ENCODE measurements at regions not wholly inside any gene's neighbourhood (a gene's known extent, or its start where the extent isn't known, plus 50 kb on each side); places are given as distances from the start of the nearest gene placed in this dataset.
"Not testable (repeated sequence)": the region's sequence is repeated elsewhere in the genome, so short reads cannot be mapped to it uniquely, and the experiment has no call there.

DNA sequence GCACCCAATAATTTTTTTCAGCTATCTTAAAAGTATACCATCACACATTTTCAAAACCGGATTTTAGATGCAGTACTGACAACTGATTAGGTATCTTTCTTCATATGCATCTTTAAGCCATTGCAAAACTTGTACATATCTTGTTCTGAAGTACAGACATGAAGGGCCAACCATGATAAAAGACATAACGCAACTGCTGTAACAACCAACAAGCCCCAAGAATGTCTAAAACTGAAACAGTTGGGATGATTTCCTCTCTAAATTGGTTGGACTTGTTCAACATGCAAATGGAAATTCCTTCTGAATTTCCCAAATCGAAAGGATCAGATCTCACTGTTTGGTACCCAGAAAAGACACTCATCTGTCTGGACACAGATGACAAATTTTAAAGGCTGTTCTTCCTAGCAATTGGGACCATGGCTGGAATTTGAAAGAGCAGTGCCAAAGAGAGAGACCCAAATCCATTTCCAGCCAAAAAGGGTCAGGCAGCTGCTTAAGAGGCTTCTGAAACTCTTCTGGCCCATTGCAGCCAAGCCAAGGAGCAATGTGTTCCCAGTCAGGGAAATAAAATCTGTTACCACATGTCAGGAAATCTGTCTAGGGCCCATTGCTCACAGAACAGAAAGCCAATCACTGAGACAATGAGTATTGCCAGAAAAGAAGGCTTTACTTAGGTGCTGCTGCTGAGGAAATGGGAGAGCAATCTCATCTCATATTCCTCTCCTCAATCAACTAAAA is 1122.4 kb upstream of the USP15 start:
- ATAC-seq, result no peak
- DNase-seq (ENCODE audit: low spot score), result no peak

GRCh38 chr12:61138415-61138759 is 1121.8 kb upstream of the USP15 start:
- DNase-seq (ENCODE audit: low spot score) (no peak), ATAC-seq (no peak)

DNA sequence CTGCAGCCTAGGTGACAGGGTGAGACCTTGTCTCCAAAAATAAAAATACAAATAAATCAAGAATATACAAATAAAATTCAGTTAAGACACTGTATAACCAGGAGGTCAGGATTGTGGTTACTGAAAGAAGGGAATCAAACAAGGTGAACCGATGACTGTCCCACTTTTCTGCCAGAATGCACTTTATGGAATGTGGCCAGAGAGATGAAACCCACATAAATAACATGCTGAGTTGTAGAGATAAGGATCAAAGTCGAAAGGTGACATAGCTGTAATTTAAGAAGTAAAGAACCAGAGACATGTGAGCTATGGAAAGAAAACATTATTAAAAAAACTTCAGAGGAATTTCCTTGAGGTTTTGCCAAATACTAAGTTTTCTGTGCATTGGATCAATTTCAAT is 1098.2 kb upstream of the USP15 start:
- ATAC-seq (no peak), DNase-seq (ENCODE audit: low spot score) (no peak)

DNA sequence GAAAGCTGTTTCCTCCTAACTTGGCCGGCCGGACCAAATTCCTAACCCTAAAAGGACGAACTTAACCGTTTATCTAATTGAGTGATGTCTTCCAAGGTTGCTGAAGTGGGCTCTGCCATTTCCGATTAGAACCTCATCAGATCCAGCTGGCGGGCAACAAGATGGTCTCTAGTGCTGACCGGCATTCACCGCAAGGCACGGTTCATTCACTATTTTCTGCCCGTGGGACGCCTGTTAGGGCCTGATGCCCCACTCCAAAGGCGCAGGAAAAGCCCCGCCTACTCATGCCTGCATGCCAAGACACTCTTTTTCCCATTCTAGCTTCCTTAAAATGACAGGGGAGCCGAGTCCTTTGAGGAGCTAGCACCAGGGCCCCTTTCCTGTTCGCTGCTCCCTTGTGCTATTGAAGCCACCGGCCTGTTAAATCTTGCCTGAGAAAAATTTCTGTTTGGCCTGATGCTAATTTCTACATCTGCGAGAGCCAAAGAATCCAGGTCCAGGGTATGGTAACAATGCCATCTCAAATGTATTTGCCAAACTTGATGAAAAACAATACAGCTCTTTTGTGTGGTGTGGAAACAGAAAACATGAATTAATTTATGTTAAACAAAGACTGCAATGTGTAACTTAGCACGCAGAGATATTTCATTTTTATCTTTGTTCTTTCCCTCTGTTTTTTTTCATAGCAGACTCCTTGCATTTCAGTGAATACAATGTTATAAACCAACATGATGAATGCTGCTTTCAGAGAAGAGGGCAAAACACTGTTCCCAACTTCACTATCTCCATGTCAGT is 1071.2 kb upstream of the USP15 start:
- no peak for DNase-seq (ENCODE audit: low spot score)
- no peak for ATAC-seq

DNA sequence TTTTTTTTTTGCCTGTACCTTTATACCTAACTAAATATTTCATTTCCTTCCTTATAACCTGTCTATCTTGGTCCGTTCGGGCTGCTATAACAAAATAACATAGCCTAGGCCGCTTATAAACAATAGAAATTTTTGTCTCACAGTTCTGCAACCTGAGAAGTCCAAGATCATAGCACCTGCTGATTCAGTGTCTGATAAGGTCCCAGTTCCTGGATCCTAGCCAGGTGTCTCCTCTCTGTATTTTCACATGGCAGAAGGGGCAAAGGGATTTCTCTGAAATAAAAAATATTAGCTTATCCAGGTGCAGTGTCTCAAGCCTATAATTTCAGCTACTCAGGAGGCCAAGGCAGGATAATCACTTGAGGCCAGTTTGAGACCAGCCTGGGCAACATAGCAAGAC is 1046.6 kb upstream of the USP15 start:
- no peak for ATAC-seq
- DNase-seq (ENCODE audit: low spot score), result no peak

GRCh38 chr12:61220337-61220736 is 1039.9 kb upstream of the USP15 start:
- DNase-seq (ENCODE audit: low spot score), result no peak
- no peak for ATAC-seq

- ATAC-seq (no peak), DNase-seq (ENCODE audit: low spot score) (no peak)
Observed at GRCh38 chr12:61232040-61232439, 1028.2 kb upstream of the USP15 start.

DNA sequence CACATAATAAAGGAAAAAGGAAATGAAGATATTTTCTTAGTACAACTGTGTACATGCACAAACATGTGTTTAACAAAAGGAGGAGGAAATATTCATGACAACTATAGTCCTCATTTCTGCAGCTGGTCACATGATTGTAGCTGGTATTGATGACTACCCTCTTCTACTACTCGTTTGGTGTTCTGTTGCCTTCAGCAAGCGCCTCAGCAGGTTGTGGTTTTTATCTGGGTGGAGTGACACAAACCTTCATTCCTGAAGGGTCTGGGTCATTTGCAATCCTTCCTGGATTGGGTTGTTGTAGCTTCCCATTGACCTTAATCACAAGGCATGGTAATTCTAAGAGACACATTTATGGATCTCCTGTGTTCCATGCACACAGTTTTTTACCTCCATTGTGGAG is 1009.9 kb upstream of the USP15 start:
- ATAC-seq (no peak), DNase-seq (ENCODE audit: low spot score) (no peak)

DNA sequence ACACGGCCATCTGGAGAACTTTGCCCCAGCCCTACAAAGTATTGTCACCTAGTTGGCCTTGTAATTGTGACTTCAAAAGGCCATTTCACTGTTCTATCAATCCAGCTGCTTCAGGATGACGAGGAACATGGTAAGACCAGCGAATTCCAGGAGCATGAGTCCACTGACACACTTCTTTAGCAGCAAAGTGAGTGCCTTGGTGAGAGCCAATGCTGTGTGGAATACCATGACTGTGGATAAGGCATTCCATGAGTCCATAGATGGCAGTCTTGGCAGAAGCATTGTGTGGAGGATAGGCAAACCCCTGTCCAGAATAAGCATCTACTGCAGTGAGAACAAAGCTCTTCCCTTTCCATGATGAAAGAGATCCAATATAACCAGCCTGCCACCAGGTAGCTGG is 1009.1 kb upstream of the USP15 start:
- ATAC-seq, result no peak
- no peak for DNase-seq (ENCODE audit: low spot score)

GRCh38 chr12:61254225-61254624 is 1006.0 kb upstream of the USP15 start:
- DNase-seq (ENCODE audit: low spot score) (no peak), ATAC-seq (no peak)

- not testable (repeated sequence) for ATAC-seq; DNase-seq (ENCODE audit: low spot score)
Observed at GRCh38 chr12:61264294-61264693, 995.9 kb upstream of the USP15 start.

DNA sequence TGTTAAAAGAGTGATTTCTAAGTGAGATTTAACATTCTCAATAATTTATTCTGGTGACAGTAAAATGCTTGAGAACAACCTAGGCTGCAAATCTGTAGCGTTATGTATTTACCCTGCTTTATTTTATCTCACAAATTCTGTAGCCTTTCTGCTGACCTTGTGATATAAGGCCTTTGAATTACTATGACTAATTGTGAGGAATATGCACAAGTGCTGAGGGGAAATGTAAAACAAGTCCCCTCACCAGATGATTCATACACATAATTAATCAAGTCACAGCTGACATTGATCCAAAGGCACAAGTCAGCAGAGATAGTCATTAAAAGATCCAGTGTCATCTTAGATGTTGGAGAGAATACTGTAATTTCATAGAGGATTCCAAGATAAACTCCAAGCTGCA is 992.7 kb upstream of the USP15 start:
- DNase-seq (ENCODE audit: low spot score), result no peak
- ATAC-seq, result no peak

GRCh38 chr12:61272441-61272840 is 987.8 kb upstream of the USP15 start:
- no peak for ATAC-seq
- no peak for DNase-seq (ENCODE audit: low spot score)

DNA sequence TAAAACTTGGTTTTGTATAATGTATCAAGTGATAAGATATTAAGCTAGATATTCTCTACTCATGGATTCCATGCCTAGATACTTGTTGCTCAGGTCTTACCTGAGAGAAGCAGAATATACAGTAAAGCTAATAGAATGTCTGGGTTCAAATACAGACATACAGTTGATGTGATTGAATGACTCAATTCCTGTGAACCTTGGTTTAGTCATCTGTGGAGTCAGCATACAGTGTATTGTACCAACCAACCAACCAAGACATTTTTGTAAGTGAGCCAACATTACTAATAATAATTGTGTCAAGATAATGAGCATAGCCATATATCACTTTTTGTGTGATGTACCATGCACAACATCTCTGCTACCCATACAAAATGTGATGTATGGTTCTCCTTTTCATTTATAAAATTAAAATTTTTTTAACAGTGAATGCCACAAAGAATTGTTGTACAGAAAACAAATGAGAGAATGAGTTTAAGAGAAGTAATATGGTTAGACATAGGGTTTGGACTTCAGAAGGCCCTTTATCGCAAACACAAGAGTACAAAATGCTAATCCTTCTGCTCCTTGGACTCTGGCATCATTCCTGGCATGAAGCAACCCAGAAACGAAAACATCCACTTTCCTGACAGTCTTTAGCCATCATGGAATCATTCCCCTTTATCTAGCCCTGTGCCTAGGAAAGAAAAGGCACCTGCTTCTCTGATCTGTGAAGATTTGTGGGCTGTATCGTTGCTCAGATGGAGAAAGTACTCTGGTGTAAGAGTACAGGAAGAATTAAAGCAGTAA is 977.2 kb upstream of the USP15 start:
- peak; percentile 85 for DNase-seq (ENCODE audit: low spot score)
- ATAC-seq, result peak; percentile 99

GRCh38 chr12:61290473-61290872 is 969.7 kb upstream of the USP15 start:
- DNase-seq (ENCODE audit: low spot score) (no peak), ATAC-seq (no peak)

GRCh38 chr12:61291647-61292046 is 968.6 kb upstream of the USP15 start:
- DNase-seq (ENCODE audit: low spot score) (no peak), ATAC-seq (no peak)

GRCh38 chr12:61294011-61294410 is 966.2 kb upstream of the USP15 start:
- ATAC-seq; DNase-seq (ENCODE audit: low spot score): not testable (repeated sequence)

- DNase-seq (ENCODE audit: low spot score) (no peak), ATAC-seq (peak; percentile 80)
Observed at GRCh38 chr12:61301817-61302216, 958.4 kb upstream of the USP15 start.

DNA sequence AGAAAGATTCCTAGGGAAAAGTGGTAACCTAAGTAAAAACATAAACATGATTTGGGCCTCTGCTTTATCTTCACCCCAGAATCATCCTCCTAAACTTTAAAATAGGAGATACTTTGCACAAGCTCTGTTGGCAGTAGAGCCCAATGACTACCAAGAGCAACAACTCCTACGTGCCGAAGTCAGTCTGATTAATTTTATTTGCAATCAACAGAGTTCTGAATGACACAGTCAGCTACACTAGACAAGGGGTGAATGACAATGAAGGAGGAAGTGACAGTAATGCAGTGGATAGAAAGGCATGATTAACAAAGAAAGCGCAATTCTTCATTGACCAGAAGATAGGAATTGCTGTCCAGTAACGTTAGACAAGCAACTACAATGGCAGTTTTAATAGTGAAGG is 957.9 kb upstream of the USP15 start:
- peak; percentile 38 for ATAC-seq

GRCh38 chr12:61308220-61308619 is 952.0 kb upstream of the USP15 start:
- peak; percentile 60 for ATAC-seq
- no peak for DNase-seq (ENCODE audit: low spot score)

More for the DNA sequence above, 957.9 kb upstream of the USP15 start:
- DNase-seq (ENCODE audit: low spot score), result no peak

DNA sequence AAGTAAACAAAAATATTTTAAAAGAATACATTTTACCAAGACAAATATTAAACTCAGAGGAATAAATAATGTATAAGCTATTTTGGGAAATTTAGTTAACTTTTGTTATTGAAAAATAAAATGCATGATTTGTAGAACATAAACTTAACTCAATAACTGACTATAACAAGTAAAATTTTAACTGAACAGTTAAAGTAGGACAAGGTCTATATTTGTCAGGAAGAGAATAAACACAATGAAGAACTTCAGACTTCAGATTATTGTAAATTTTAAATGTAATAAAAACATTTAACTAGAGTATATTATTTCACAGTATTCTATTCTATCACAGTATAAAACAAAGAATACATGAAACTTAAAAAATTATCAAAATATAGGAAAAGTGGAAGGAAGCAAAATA is 948.8 kb upstream of the USP15 start:
- DNase-seq (ENCODE audit: low spot score) (no peak), ATAC-seq (peak; percentile 52)

GRCh38 chr12:61348871-61349270 is 911.3 kb upstream of the USP15 start:
- no peak for DNase-seq (ENCODE audit: low spot score)
- no peak for ATAC-seq

All from left lobe of liver (tissue), 2 donors.